Naive B cell (primary cell): ENCODE measurements at regions not wholly inside any gene's neighbourhood (a gene's known extent, or its start where the extent isn't known, plus 50 kb on each side); places are given as distances from the start of the nearest gene placed in this dataset.
"Not testable (repeated sequence)": the region's sequence is repeated elsewhere in the genome, so short reads cannot be mapped to it uniquely, and the experiment has no call there.

Experiments
- ATAC-seq, 2 donors: fragments of 150-1000 bp; cut with Tn5 transposase; 2 replicates each; pipeline ENCODE4 v1.10.0; 2021; ENCODE audit warnings: low read depth in 2 of 2, mild to moderate bottlenecking in 2 of 2, moderate library complexity in 2 of 2
- DNase-seq: peaks from one replicate; pipeline ENCODE4 v3.0.0; 2022
- H3K27ac Mint-ChIP-seq, 6 donors: one replicate each; pipeline ENCODE4 v1.8.0; 2020 to 2022; ENCODE audit warnings: mild to moderate bottlenecking in 6 of 6, mixed read lengths in 6 of 6, moderate library complexity in 5 of 6, inconsistent platforms in 2 of 6
- H3K27me3 Mint-ChIP-seq, 3 donors: one replicate each; pipeline ENCODE4 v1.8.0; 2021 to 2022; ENCODE audit warnings: mixed read lengths in 3 of 3, mild to moderate bottlenecking in 1 of 3
- H3K36me3 Mint-ChIP-seq, 2 donors: one replicate each; pipeline ENCODE4 v1.8.0; 2020 to 2022; ENCODE audit warnings: mixed read lengths in 2 of 2, inconsistent platforms in 1 of 2, mild to moderate bottlenecking in 1 of 2
- H3K4me1 Mint-ChIP-seq, 3 donors: one replicate each; pipeline ENCODE4 v1.8.0; 2020 to 2022; ENCODE audit warnings: mixed read lengths in 3 of 3, inconsistent platforms in 1 of 3, mild to moderate bottlenecking in 1 of 3, moderate library complexity in 1 of 3
- H3K4me3 Mint-ChIP-seq, 8 donors: one replicate each; pipeline ENCODE4 v1.8.0; 2020 to 2022; ENCODE audit warnings: mild to moderate bottlenecking in 8 of 8, mixed read lengths in 8 of 8, moderate library complexity in 8 of 8, inconsistent platforms in 2 of 8
- H3K9me3 Mint-ChIP-seq, 7 donors: one replicate each; pipeline ENCODE4 v1.8.0; 2020 to 2022; ENCODE audit warnings: mixed read lengths in 7 of 7, mild to moderate bottlenecking in 5 of 7, inconsistent platforms in 2 of 7, moderate library complexity in 1 of 7

DNA sequence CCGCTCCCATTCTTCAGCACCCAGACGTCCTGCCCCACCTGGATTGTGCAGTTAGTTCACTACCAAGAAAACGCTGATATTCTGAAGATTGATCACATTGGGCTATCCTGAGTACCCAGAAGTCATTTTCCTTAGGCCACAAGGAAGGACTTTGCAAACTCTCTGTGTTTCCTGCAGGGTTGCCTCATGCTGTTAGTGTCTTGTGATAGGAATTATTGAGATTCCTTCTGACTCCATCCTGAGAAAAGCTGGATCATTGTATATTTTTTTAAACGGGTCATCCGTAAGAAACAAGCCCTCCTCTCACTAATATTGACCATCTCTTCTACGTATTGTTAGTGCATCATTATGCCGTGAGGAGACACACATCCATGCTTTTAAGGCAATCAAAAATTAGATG is 96.0 kb upstream of the DAPK1 start:
- H3K27ac Mint-ChIP-seq: no peak overlapping the region
- H3K27me3 Mint-ChIP-seq: peaks cover 0 to 9% (median 7%) of the 10 kb centered on the region in 3 donors
- peaks cover 0 to 6% (median 0%) of the 10 kb centered on the region in 7 donors for H3K9me3 Mint-ChIP-seq
- H3K36me3 Mint-ChIP-seq: no peaks in the 10 kb centered on the region
- ATAC-seq: no peak
- H3K4me3 Mint-ChIP-seq: no peak overlapping the region
- H3K4me1 Mint-ChIP-seq: no peaks in the 10 kb centered on the region
- no peak for DNase-seq

DNA sequence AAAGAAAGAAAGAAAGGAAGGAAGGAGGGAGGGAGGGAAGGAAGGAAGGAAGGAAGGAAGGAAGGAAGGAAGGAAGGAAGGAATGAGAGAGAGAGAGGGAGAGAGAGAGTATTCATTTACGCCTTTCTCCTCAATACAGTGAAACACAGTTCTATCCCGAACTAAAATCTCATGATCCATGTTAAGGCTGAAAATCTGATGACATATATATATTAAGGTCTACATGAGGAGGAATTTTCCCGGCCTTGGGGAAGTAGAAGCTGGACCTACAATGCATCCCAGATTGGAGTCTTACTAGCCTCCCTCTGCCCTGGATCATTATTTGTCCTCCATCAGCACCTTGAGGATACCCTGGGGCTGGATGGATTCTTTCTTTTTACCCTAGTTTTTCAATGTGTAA is 95.1 kb upstream of the DAPK1 start:
- H3K27ac Mint-ChIP-seq: no peak overlapping the region
- ATAC-seq (no peak), DNase-seq (no peak)
- no peak overlapping the region for H3K4me3 Mint-ChIP-seq
- H3K36me3 Mint-ChIP-seq: no peaks in the 10 kb centered on the region
- no peaks in the 10 kb centered on the region for H3K4me1 Mint-ChIP-seq
- H3K27me3 Mint-ChIP-seq: peaks cover 0 to 9% (median 7%) of the 10 kb centered on the region in 3 donors
- H3K9me3 Mint-ChIP-seq: peaks cover 0 to 6% (median 0%) of the 10 kb centered on the region in 7 donors

DNA sequence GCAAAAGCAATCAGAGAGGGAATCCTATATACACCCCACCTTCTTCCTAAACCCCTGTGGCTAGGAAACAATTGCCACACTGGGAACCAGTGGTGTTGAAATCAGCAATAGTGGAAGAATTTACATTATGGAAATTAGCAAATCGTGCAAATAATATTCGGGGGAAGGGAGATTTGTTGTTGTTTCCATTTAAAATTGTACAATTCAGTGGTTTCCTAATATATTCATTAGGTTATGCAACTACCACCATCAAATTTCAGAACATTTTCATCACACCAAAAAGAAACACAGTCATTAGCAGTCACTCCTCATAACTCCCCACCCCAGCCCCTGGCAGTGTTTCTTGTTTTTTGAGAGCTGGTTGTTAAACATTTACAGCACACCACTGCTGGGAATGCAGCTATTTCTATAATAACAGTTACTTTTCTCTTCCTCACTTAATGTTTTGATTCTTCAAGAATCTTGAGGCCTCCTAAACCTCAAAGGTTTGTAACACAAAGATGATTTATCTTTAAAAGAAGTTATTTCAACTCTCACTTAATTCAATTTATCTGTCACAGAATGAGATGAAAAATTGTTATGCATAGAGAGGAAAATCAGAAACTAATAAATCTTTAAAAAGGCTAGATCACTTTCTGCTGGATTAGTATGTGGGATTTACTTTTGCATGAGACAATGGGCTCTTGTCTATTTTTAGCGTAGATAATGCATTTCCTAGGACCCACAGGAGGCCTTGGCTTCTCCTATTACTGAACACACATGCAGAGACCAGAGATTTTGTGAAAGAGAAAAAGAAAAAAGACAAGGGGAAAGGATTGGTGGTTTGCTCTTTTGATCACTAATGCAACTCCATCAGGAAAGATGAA is 91.8 kb upstream of the DAPK1 start:
- H3K4me1 Mint-ChIP-seq: no peaks in the 10 kb centered on the region
- H3K9me3 Mint-ChIP-seq: peaks cover 0 to 6% (median 0%) of the 10 kb centered on the region in 7 donors
- no peaks in the 10 kb centered on the region for H3K36me3 Mint-ChIP-seq
- H3K27ac Mint-ChIP-seq: no peak overlapping the region
- peaks cover 0 to 9% (median 7%) of the 10 kb centered on the region in 3 donors for H3K27me3 Mint-ChIP-seq
- ATAC-seq (no peak), DNase-seq (no peak)
- no peak overlapping the region for H3K4me3 Mint-ChIP-seq

DNA sequence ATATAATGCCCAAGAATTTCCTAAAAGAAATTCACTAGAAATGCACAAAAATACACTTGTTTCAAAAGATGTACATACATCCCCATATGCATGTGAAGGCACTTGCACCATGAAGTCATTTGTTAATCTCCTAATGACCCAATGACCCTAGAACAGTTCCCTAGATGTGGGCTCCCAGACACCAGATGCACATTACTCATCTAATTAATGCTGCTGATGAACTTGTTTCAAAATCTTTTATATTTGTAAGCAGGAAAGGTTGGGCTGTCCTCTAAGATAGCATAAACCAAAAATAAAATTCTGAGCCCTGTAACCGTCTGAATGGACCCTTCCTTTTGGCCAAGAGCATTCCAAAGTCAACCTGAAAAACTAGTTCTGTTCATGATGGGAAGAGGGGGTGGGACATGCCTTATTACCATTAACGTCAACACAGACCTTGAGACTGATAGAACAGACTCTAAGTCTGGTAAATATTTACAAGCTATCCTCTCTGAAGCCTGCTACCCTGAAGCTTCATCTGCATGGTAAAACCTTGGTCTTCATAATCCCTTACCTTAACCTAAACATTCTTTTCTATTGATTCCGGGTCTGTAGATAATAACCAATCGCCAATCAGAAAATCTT is 91.0 kb upstream of the DAPK1 start:
- peaks cover 0 to 9% (median 7%) of the 10 kb centered on the region in 3 donors for H3K27me3 Mint-ChIP-seq
- H3K4me1 Mint-ChIP-seq: no peaks in the 10 kb centered on the region
- ATAC-seq: no peak
- peaks cover 0 to 6% (median 0%) of the 10 kb centered on the region in 7 donors for H3K9me3 Mint-ChIP-seq
- no peaks in the 10 kb centered on the region for H3K36me3 Mint-ChIP-seq
- DNase-seq: no peak
- no peak overlapping the region for H3K27ac Mint-ChIP-seq
- no peak overlapping the region for H3K4me3 Mint-ChIP-seq

DNA sequence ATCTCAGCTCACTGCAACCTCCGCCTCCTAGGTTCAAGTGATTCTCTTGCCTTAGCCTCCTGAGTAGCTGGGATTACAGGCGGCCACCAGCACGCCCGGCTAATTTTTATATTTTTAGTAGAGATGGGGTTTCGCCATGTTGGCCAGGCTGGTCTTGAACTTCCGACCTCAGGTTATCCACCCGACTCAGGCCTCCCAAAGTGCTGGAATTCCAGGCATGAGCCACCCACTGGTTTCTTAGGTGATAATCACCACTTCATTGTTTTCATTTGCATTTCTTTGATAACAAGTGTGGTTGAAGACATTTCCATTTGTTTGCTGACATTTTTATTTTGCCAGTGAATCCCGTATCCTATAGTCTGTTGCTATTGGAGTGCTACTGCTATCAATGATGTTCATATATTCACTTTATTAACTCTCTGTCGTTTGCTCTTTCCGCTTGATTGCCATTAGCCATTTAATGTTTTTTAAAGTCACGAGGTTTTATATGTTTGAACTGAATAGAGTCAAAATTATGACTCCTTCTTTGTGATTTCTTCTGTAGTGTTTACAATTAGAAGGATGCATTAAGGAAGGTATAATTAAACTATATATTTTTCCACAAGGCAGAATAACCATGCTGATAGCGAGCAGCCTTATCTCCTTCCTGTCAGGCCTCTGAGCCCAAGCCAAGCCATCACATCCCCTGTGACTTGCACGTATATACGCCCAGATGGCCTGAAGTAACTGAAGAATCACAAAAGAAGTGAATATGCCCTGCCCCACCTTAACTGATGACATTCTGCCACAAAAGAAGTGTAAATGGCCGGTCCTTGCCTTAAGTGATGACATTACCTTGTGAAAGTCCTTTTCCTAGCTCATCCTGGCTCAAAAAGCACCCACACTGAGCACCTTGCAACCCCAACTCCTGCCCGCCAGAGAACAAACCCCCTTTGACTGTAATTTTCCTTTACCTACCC is 87.3 kb upstream of the DAPK1 start:
- DNase-seq, H3K27ac Mint-ChIP-seq, ATAC-seq, H3K9me3 Mint-ChIP-seq, H3K4me1 Mint-ChIP-seq, H3K36me3 Mint-ChIP-seq, H3K4me3 Mint-ChIP-seq: not testable (repeated sequence)
- peaks cover 0 to 11% (median 0%) of the 10 kb centered on the region in 3 donors for H3K27me3 Mint-ChIP-seq

DNA sequence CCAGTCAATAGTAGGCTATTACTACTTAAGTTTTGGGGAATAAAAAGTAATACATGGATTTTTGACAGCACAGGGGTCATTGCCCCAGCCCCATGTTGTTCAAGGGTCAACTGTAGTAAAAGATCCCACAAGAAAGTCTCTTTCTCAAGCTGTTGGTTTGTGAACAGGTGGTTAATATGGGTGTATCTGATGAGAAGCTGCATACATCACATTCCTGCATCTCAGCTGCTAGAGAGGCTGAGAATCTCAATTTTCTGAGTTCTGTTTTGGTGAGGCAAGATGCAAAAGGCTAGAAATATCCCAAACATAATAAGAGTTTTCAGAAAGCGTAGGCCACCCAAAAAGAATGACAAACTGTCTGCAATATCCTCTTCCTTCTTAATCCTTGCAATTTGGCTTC is 76.8 kb upstream of the DAPK1 start:
- no peaks in the 10 kb centered on the region for H3K4me1 Mint-ChIP-seq
- H3K4me3 Mint-ChIP-seq: no peak overlapping the region
- peaks cover 0 to 9% of the 10 kb centered on the region in 2 donors for H3K36me3 Mint-ChIP-seq
- H3K27me3 Mint-ChIP-seq: peaks cover 0 to 6% (median 0%) of the 10 kb centered on the region in 3 donors
- no peak for DNase-seq
- peaks cover 2 to 17% (median 12%) of the 10 kb centered on the region in 7 donors for H3K9me3 Mint-ChIP-seq
- ATAC-seq: no peak
- no peak overlapping the region for H3K27ac Mint-ChIP-seq

DNA sequence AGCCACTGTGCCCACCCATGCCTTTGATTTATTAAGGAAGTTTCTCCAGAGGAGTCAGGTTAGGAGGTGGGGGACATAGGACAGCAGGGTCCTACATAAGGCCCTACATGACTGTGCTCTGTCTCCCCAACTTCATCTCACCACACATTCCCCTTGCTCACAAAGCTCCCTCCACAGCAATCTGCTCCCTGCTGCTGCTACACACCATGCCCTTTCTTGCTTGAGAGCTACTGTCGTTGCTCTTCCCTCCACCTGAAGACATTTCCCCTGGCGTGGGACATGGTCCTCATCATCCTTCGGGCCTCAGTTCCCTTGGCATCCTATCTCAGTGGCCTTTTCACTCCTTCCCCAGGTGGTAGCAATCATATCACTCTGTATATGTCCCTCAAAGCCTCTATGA is 75.9 kb upstream of the DAPK1 start:
- Mint-ChIP-seq H3K36me3 (peaks cover 0 to 9% of the 10 kb centered on the region in 2 donors), H3K9me3 (peaks cover 2 to 20% (median 13%) of the 10 kb centered on the region in 7 donors), H3K4me3 (no peak overlapping the region), H3K4me1 (no peaks in the 10 kb centered on the region), H3K27me3 (peaks cover 0 to 6% (median 0%) of the 10 kb centered on the region in 3 donors), H3K27ac (no peak overlapping the region)
- DNase-seq (no peak), ATAC-seq (no peak)

DNA sequence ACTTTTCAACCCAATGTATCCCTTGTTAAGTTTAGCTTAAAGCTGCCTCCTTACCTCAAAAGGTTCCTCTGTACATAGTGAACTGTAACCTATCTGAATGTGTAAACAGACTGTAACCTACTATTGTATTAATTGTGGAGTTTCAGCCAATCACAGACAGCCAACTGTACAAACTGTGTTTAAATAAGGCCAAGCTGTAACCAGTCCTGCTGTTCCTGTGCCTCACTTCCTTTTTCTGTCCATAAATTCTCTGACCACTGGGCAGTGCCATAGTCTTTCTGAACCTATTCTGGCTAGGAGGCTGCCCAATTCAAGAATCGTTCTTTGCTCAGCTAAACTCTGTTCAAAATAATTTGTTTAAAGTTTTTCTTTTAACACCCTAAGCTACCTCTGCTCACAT is 74.7 kb upstream of the DAPK1 start:
- Mint-ChIP-seq H3K36me3 (peaks cover 0 to 9% of the 10 kb centered on the region in 2 donors), H3K9me3 (peaks cover 2 to 20% (median 13%) of the 10 kb centered on the region in 7 donors), H3K4me1 (no peaks in the 10 kb centered on the region), H3K27ac (no peak overlapping the region), H3K27me3 (peaks cover 0 to 6% (median 0%) of the 10 kb centered on the region in 3 donors), H3K4me3 (no peak overlapping the region)
- no peak for DNase-seq
- ATAC-seq: no peak

DNA sequence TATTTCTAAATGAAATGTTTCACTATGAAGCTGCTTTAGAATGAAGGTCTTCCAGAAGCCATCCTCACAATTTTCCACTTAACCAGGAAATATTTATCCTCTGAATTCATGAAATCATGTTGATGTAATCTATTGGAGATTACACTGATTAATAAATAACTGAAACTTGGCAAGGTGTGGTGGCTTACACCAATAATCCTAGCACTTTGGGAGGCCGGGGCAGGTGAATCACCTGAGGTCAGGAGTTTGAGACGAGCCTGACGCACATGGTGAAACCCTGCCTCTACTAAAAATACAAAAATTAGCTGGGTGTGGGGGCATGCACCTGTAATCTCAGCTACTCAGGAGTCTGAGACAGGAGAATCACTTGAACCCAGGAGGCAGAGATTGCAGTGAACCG is 73.8 kb upstream of the DAPK1 start:
- not testable (repeated sequence) for H3K36me3 Mint-ChIP-seq, H3K4me1 Mint-ChIP-seq, H3K27me3 Mint-ChIP-seq, DNase-seq, H3K27ac Mint-ChIP-seq, H3K4me3 Mint-ChIP-seq, ATAC-seq
- peaks cover 2 to 20% (median 13%) of the 10 kb centered on the region in 7 donors for H3K9me3 Mint-ChIP-seq

DNA sequence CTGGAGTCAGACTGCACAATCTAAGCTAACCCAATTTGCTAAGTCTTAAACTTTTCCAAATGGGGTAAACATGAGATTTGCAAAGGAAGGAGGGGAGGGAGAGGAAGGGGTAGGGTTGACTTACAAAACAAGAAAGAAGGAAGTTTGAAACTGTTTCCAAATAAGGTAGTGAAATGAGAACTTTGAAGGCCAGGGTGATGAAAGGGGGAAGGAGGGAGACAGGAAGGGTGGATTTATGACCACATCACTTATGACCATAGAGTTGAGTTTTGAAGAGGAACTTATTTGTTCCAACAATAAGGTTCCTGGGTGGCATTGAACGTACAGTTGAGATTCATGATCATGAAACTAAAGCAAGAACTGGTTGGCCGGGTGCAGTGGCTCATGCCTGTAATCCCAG is 72.5 kb upstream of the DAPK1 start:
- H3K9me3 Mint-ChIP-seq: peaks cover 2 to 19% (median 13%) of the 10 kb centered on the region in 7 donors
- no peak for DNase-seq
- no peaks in the 10 kb centered on the region for H3K4me1 Mint-ChIP-seq
- H3K27ac Mint-ChIP-seq: no peak overlapping the region
- no peak for ATAC-seq
- no peak overlapping the region for H3K4me3 Mint-ChIP-seq
- H3K36me3 Mint-ChIP-seq: peaks cover 0 to 9% of the 10 kb centered on the region in 2 donors
- H3K27me3 Mint-ChIP-seq: no peaks in the 10 kb centered on the region

DNA sequence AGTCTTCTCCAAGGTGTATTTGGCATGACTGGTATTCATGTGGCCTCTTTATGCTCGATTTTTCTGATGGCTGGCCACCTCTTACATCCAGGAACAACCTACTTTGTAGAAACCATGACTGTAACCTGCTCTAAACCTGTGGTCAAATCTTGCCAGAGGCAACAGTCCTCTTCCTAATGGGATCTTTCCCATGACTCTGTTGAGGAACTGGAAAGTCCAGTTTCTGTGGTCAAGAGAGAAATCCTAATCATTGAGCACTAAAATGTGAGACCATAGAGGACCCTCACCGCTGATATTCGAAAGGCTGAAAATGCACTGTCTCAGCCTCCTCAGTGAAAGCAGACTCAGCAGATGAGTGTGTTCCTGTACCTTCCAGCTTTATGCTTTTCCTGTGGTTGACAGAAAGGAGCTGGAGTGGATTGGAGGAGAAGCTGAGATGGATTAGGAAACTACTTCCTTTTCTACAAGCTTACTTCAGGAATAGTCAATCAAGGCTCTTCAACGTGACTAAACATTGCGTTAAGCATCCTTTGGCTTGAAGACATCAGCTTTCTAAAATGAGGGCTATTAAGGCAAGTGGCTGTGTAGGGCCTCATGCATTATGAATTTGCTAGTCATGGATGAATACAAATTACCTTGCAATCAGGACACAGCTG is 69.7 kb upstream of the DAPK1 start:
- Mint-ChIP-seq H3K4me1 (no peaks in the 10 kb centered on the region), H3K36me3 (peaks cover 0 to 9% of the 10 kb centered on the region in 2 donors), H3K27ac (no peak overlapping the region), H3K27me3 (peaks cover 0 to 11% (median 0%) of the 10 kb centered on the region in 3 donors), H3K9me3 (peaks cover 2 to 16% (median 13%) of the 10 kb centered on the region in 7 donors), H3K4me3 (no peak overlapping the region)
- ATAC-seq (no peak), DNase-seq (no peak)

DNA sequence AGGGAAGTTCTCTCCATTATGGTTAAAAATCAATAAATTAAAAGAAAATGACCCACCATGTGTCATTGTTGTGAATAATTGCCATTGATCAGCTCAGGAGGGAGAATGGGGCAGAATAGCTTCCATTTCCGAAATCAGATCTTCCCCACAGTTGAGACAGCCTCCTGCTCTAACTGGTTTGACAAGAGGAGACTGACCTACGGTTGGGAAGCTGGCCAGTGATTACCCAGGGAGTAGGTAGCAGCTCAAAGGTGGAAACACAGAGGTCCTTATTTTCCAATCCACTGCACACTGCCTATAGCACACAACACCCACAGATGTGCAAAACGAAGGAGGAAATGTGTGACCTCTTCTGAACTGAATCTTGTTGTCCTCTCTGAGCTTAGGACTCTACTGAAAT is 69.0 kb upstream of the DAPK1 start:
- no peaks in the 10 kb centered on the region for H3K4me1 Mint-ChIP-seq
- no peak overlapping the region for H3K4me3 Mint-ChIP-seq
- H3K27me3 Mint-ChIP-seq: peaks cover 0 to 11% (median 6%) of the 10 kb centered on the region in 3 donors
- peaks cover 2 to 19% (median 13%) of the 10 kb centered on the region in 7 donors for H3K9me3 Mint-ChIP-seq
- DNase-seq (no peak), ATAC-seq (no peak)
- no peak overlapping the region for H3K27ac Mint-ChIP-seq
- peaks cover 0 to 16% of the 10 kb centered on the region in 2 donors for H3K36me3 Mint-ChIP-seq

DNA sequence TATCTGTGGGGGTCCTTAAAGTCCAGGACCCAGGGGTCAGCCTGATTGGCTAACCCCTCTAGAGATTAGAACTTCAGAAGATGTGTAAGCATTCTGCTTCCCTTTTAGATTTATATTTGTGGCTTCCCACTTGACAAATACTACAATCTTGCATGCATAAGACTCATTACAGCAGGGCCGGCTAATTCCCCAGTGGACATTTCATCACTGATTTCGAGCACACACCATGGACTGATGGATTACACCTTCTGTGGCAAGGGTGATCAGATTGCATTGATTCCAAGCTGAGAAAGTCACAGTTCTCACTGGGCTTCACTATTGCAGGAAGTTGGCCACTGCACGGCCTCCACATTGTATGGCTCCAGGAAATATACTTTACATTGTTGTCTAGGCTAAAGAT is 65.8 kb upstream of the DAPK1 start:
- H3K27ac Mint-ChIP-seq: no peak overlapping the region
- no peak for ATAC-seq
- H3K36me3 Mint-ChIP-seq: peaks cover 0 to 7% of the 10 kb centered on the region in 2 donors
- DNase-seq: no peak
- peaks cover 0 to 11% (median 8%) of the 10 kb centered on the region in 3 donors for H3K27me3 Mint-ChIP-seq
- H3K9me3 Mint-ChIP-seq: peaks cover 0 to 9% (median 0%) of the 10 kb centered on the region in 7 donors
- peaks cover 0 to 4% (median 0%) of the 10 kb centered on the region in 3 donors for H3K4me1 Mint-ChIP-seq
- no peak overlapping the region for H3K4me3 Mint-ChIP-seq
